Upper lobe of left lung (tissue), 6 donors: ENCODE measurements at regions not wholly inside any gene's neighbourhood (a gene's known extent, or its start where the extent isn't known, plus 50 kb on each side); places are given as distances from the start of the nearest gene placed in this dataset.

Experiments used
- ATAC-seq, 2 donors: fragments of 200-7000 bp; cut with Tn5 transposase; one replicate each; pipeline ENCODE4 v1.9.1; 2022; ENCODE audit warnings: mild to moderate bottlenecking in 2 of 2, moderate library complexity in 2 of 2; ENCODE audit not compliant: low FRiP score in 2 of 2
- DNase-seq, 2 donors: peaks; one replicate each; pipeline ENCODE4 v3.0.0-alpha.2; 2019 to 2020
- H3K27ac ChIP-seq, 4 donors: fragments of 200-600 bp; sonication (generic); one replicate each; pipeline ENCODE4 v1.5.1; 2016 to 2019
- H3K27me3 ChIP-seq, 4 donors: fragments of 200-600 bp; sonication (generic); one replicate each; pipeline ENCODE4 v1.5.1; 2017 to 2019
- H3K36me3 ChIP-seq, 4 donors: fragments of 200-600 bp; sonication (generic); one replicate each; pipeline ENCODE4 v1.5.1; 2016 to 2019
- H3K4me1 ChIP-seq, 4 donors: fragments of 200-600 bp; sonication (generic); one replicate each; pipeline ENCODE4 v1.5.1; 2018 to 2019
- H3K4me3 ChIP-seq, 4 donors: fragments of 200-600 bp; sonication (generic); one replicate each; pipeline ENCODE4 v1.5.1; 2017 to 2019; ENCODE audit warnings: mild to moderate bottlenecking in 2 of 4, moderate library complexity in 1 of 4
- H3K9me3 ChIP-seq, 4 donors: fragments of 200-600 bp; sonication (generic); one replicate each; pipeline ENCODE4 v1.5.1; 2018 to 2019
- EP300 ChIP-seq, 4 donors: sonication (generic); formaldehyde crosslinking; IDR thresholded peaks; one replicate each; pipeline ENCODE4 v1.5.1; 2017; ENCODE audit warnings: antibody characterized with exemption in 4 of 4, control low read depth in 2 of 4
- POLR2A ChIP-seq, 4 donors: fragments of 450-650 bp; IDR thresholded peaks; one replicate each; pipeline ENCODE4 v1.5.1; 2016 to 2017; ENCODE audit warnings: antibody characterized with exemption in 4 of 4, mild to moderate bottlenecking in 2 of 4
- POLR2AphosphoS5 ChIP-seq, 2 donors: sonication (generic); formaldehyde crosslinking; IDR thresholded peaks; one replicate each; pipeline ENCODE4 v1.5.1; 2017; ENCODE audit warnings: antibody characterized with exemption in 2 of 2
- WGBS, 2 donors: methylation state at CpG; one replicate each; pipeline ENCODE4 v1.1.5; 2017 to 2018; 5-methylcytosine and 5-hydroxymethylcytosine counted together
- TF ChIP-seq, protein P1 (sequence below), 6 experiments: fragments of 450-650 bp in 4 of 6; fragments of 200-600 bp in 2 of 6; sonication (generic) in 2 of 6; IDR thresholded peaks; one replicate each; pipeline ENCODE4 v1.5.1; 2016 to 2019; ENCODE audit warnings: antibody characterized with exemption in 6 of 6
- donor health status: DM: no; HTN: no; CAD: no; lungs with moderate emphysema.
- donor health status: DM: no; HTN: yes; CAD: no; lungs with severe emphysema.

DNA sequence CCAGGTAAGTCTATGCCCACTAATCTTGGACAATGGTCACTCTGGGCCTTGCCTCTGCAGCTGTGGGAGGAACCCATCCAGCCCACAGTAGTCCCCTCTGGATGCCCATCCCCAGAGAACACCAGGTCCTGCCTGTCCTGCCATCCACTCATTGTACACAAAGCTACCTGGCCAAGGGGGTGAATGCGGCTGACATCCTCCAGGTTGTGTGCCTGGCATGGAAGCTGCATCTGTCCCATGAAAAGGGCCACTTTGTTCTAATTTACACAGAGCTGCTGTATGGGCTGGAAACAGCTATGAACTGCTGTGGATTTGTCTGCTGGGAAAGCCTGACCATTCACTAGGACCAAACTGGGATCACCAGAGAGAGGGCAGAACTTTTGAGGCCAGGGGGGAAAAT lies 324.8 kb downstream of the LRFN2 start:
- TF ChIP-seq EP300 (IDR thresholded peaks at IDR 0.05), result no peak
- no peak for TF ChIP-seq POLR2A (IDR thresholded peaks at IDR 0.05)
- TF ChIP-seq POLR2AphosphoS5 (IDR thresholded peaks at IDR 0.05), result no peak
- TF ChIP-seq, protein P1, sequence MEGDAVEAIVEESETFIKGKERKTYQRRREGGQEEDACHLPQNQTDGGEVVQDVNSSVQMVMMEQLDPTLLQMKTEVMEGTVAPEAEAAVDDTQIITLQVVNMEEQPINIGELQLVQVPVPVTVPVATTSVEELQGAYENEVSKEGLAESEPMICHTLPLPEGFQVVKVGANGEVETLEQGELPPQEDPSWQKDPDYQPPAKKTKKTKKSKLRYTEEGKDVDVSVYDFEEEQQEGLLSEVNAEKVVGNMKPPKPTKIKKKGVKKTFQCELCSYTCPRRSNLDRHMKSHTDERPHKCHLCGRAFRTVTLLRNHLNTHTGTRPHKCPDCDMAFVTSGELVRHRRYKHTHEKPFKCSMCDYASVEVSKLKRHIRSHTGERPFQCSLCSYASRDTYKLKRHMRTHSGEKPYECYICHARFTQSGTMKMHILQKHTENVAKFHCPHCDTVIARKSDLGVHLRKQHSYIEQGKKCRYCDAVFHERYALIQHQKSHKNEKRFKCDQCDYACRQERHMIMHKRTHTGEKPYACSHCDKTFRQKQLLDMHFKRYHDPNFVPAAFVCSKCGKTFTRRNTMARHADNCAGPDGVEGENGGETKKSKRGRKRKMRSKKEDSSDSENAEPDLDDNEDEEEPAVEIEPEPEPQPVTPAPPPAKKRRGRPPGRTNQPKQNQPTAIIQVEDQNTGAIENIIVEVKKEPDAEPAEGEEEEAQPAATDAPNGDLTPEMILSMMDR (IDR thresholded peaks at IDR 0.05), result no peak
- DNase-seq, result no peak
- Histone ChIP-seq H3K36me3 (no peaks in the 10 kb centered on the region), H3K4me3 (no peak overlapping the region), H3K27me3 (no peaks in the 10 kb centered on the region), H3K4me1 (no peaks in the 10 kb centered on the region), H3K9me3 (no peaks in the 10 kb centered on the region), H3K27ac (no peak overlapping the region)
- no peak for ATAC-seq
- 75 to 100% methylated on average over 1 of the region's 1 CpG for WGBS, 2 donors

DNA sequence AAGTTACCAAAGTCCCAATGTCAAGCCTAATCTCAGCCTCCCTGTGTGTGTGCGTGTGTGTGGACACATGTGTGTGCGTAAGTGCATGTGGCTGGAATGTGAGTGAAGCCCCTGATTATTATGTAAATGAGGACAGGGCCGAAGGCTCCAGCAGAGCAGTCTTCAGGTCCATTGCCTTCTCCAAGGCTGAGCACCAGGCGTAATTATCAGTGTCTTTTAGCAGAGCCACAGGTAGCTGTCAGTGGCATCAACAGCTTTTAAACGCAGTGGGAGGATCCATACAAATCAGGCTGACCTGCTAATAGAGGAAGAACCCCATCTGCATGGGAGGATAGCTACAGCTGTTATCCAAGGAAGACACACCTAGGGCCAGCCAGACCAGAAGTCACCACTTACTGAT lies 324.3 kb upstream of the MOCS1 start:
- Histone ChIP-seq H3K27ac (no peak overlapping the region), H3K4me1 (no peaks in the 10 kb centered on the region), H3K9me3 (no peaks in the 10 kb centered on the region), H3K27me3 (no peaks in the 10 kb centered on the region), H3K36me3 (no peaks in the 10 kb centered on the region), H3K4me3 (no peak overlapping the region)
- ATAC-seq (no peak), DNase-seq (no peak)
- no peak for TF ChIP-seq POLR2AphosphoS5 (IDR thresholded peaks at IDR 0.05)
- TF ChIP-seq POLR2A (IDR thresholded peaks at IDR 0.05), result no peak
- TF ChIP-seq, protein P1 (IDR thresholded peaks at IDR 0.05), result no peak
- no peak for TF ChIP-seq EP300 (IDR thresholded peaks at IDR 0.05)
- WGBS, 2 donors, result 54 to 82% methylated on average over 5 of the region's 5 CpGs

DNA sequence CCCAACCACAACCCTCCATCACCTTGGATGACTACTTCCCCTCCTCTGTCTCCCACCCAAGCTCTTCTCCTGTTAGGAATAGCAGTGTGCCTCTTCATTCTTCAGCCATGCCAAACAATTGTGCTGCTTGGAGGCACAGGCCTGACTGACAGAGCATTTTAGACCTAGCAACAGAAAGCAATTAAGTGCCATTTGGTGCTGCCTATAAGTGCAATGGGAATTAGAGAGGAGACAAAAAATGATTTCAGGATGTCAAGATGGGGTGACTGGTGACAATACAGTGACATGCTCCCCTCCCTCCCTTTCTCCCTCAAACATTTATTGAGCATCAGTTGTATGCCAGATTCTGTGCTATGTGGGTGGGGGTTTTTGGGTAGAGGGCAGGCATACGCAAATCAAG lies 322.6 kb upstream of the MOCS1 start:
- Histone ChIP-seq H3K4me3 (no peak overlapping the region), H3K36me3 (no peaks in the 10 kb centered on the region), H3K9me3 (no peaks in the 10 kb centered on the region), H3K27ac (no peak overlapping the region), H3K27me3 (no peaks in the 10 kb centered on the region), H3K4me1 (no peaks in the 10 kb centered on the region)
- no peak for ATAC-seq
- WGBS, 2 donors, result 89 to 100% methylated on average over 1 of the region's 1 CpG
- no peak for DNase-seq
- no peak for TF ChIP-seq EP300 (IDR thresholded peaks at IDR 0.05)
- TF ChIP-seq, protein P1 (IDR thresholded peaks at IDR 0.05), result no peak
- no peak for TF ChIP-seq POLR2A (IDR thresholded peaks at IDR 0.05)
- TF ChIP-seq POLR2AphosphoS5 (IDR thresholded peaks at IDR 0.05), result no peak

DNA sequence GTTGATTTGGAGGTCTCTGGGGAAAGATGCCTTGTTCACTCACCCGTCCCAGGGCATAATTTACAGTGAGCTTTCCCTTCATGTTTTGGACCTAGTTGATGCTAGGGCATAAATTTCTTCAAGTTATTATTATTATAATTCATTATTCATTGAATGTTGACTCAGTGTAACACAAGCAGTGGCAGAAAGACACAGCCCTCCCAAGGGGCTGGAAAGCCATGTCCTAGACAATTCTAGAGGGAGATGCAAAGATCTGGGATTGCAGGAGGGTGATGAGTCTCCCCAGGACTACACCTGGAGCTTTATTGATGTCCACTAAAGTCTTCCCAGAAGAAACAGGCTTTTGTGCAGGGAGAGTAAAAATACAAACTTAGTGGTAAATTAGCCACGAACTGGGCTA lies 322.0 kb upstream of the MOCS1 start:
- TF ChIP-seq, protein P1 (IDR thresholded peaks at IDR 0.05), result no peak
- TF ChIP-seq POLR2AphosphoS5 (IDR thresholded peaks at IDR 0.05), result no peak
- no peaks in the 10 kb centered on the region for H3K27me3 ChIP-seq
- DNase-seq (no peak), ATAC-seq (no peak)
- H3K27ac ChIP-seq, result no peak overlapping the region
- no peak overlapping the region for H3K4me3 ChIP-seq
- no peaks in the 10 kb centered on the region for H3K4me1 ChIP-seq
- no peaks in the 10 kb centered on the region for H3K9me3 ChIP-seq
- no peaks in the 10 kb centered on the region for H3K36me3 ChIP-seq
- 60 to 67% methylated on average over 2 of the region's 2 CpGs for WGBS, 2 donors

DNA sequence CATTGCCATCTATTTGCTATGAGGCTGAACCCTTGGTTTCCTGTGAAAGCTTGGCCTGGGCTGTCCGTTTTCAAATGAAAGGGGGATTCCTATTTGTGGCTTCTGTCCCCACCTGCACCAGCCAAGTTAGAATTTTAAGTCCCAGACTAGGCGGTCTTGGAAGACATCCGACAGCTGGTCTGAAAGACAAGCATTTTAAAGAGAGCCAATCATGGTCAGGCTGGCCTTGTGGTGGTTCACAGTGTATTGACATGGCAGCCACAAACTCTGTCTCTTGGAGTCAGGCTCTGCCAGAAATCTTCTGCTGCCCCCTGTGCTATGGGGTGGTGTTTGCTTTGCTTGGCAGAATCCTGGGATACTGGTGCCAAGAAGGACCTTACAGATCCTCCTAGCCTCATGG lies 319.2 kb upstream of the MOCS1 start:
- ATAC-seq, result no peak
- Histone ChIP-seq H3K27me3 (no peaks in the 10 kb centered on the region), H3K9me3 (no peaks in the 10 kb centered on the region), H3K36me3 (no peaks in the 10 kb centered on the region), H3K4me1 (no peaks in the 10 kb centered on the region), H3K27ac (no peak overlapping the region), H3K4me3 (no peak overlapping the region)
- 96% methylated on average over 3 of the region's 3 CpGs for WGBS, 2 donors
- TF ChIP-seq, protein P1 (IDR thresholded peaks at IDR 0.05), result no peak
- no peak for TF ChIP-seq EP300 (IDR thresholded peaks at IDR 0.05)
- DNase-seq, result no peak
